PFSK-1 (cell line): ENCODE measurements at regions not wholly inside any gene's neighbourhood (a gene's known extent, or its start where the extent isn't known, plus 50 kb on each side); places are given as distances from the start of the nearest gene placed in this dataset.

Source experiments
- FOXP2 ChIP-seq: optimal IDR thresholded peaks from 2 replicates; pipeline ENCODE3; 2011; ENCODE audit warnings: borderline replicate concordance, control low read depth, inconsistent platforms; ENCODE audit not compliant: insufficient read depth; ENCODE audit errors: extremely low read length, extremely low read depth
- POLR2AphosphoS5 ChIP-seq: IDR thresholded peaks from 2 replicates; pipeline ENCODE4 v1.6.1; 2012; ENCODE audit warnings: low read depth, mild to moderate bottlenecking, control low read depth, low read length, moderate library complexity
- REST ChIP-seq, 2 experiments: IDR thresholded peaks; 2 replicates each; pipeline versions ENCODE4 v1.6.1 to v1.8.0; 2011 to 2012; ENCODE audit warnings: low read depth in 2 of 2, low read length in 2 of 2, control low read depth in 1 of 2, inconsistent platforms in 1 of 2, mild to moderate bottlenecking in 1 of 2, moderate library complexity in 1 of 2; ENCODE audit not compliant: insufficient read depth in 1 of 2
- TAF1 ChIP-seq: IDR thresholded peaks from 2 replicates; pipeline ENCODE4 v1.6.1; 2012; ENCODE audit warnings: low read length, control low read depth, borderline replicate concordance; ENCODE audit not compliant: insufficient read depth

- TF ChIP-seq REST (IDR thresholded peaks at IDR 0.05; ENCODE audit: insufficient read depth in 1 of 2, low read depth in 2 of 2, low read length in 2 of 2) (no peak), FOXP2 (no peak), TAF1 (no peak), POLR2AphosphoS5 (no peak)
Measured at GRCh38 chr10:10629512-10629911, 388.2 kb upstream of the CELF2 start.
